ENCODE measurements at regions not wholly inside any gene's neighbourhood (a gene's known extent, or its start where the extent isn't known, plus 50 kb on each side); places are given as distances from the start of the nearest gene placed in this dataset.

- no peak for TF ChIP-seq CTCF (IDR thresholded peaks at IDR 0.05)
- no peak for TF ChIP-seq POLR2A (IDR thresholded peaks at IDR 0.05)
These were observed 125.2 kb downstream of the CETN3 start for GRCh38 chr5:90284375-90284774.
